GM12878 (cell line): ENCODE measurements at regions not wholly inside any gene's neighbourhood (a gene's known extent, or its start where the extent isn't known, plus 50 kb on each side); places are given as distances from the start of the nearest gene placed in this dataset.

Source experiments
- ATAC-seq: fragments of 200-7000 bp; cut with Tn5 transposase; 3 replicates; pipeline ENCODE4 v1.9.1; 2020; ENCODE audit warnings: mild to moderate bottlenecking, moderate library complexity
- BruUV-seq: library from RNA; stranded (reverse); fragments of 400-500 nt; replicated peaks from 2 replicates; lab custom pipeline; 2021; lab: Mats Ljungman, UMichigan
- CTCF ChIA-PET: fragments of 300-600 bp; sonication (Branson Sonifier 250); formaldehyde crosslinking; extraction: SDS; loops from one replicate; lab custom pipeline; 2021; ENCODE audit warnings: inconsistent platforms; lab: Yijun Ruan, JAX
- POLR2A ChIA-PET: fragments of 350-600 bp; formaldehyde crosslinking; extraction: SDS; loops from one replicate; lab custom pipeline; 2021; ENCODE audit warnings: inconsistent platforms; lab: Charles Lee
- RAD21 ChIA-PET: fragments of 300-600 bp; sonication (Branson Sonifier 250); formaldehyde crosslinking; loops from one replicate; lab custom pipeline; 2023; ENCODE audit warnings: antibody characterized with exemption; ENCODE audit not compliant: unreplicated experiment; lab: Charles Lee
- SMC1A ChIA-PET: fragments of 300-600 bp; sonication (Branson Sonifier 250); formaldehyde crosslinking; loops from one replicate; lab custom pipeline; 2023; ENCODE audit not compliant: unreplicated experiment, uncharacterized antibody; lab: Charles Lee
- DNase-seq: peaks from one replicate; pipeline ENCODE4 v3.0.0-alpha.2; 2011; ENCODE audit warnings: low read depth, low spot score
- FAIRE-seq: peaks from 3 replicates; lab custom pipeline; 2011; peaks lifted over from hg19 to GRCh38; lab: Jason Lieb, UNC
- H2AFZ ChIP-seq: 2 replicates; pipeline ENCODE4 v1.6.0; 2011; ENCODE audit warnings: low read depth, low read length, control low read depth; ENCODE audit not compliant: control insufficient read depth
- H3K27ac ChIP-seq: 2 replicates; pipeline ENCODE4 v1.5.1; 2011; ENCODE audit warnings: control low read depth; ENCODE audit not compliant: control insufficient read depth, insufficient read depth
- H3K27me3 ChIP-seq, 2 experiments: replicated peaks in 1 of 2; 2 replicates each; pipeline versions ENCODE4 v1.6.0 to v1.6.1; 2011; ENCODE audit warnings: low read length in 1 of 2; ENCODE audit not compliant: control insufficient read depth in 2 of 2, insufficient read depth in 2 of 2
- H3K36me3 ChIP-seq, 2 experiments: 2 replicates each; pipeline ENCODE4 v1.5.1; 2011; ENCODE audit warnings: low read length in 1 of 2; ENCODE audit not compliant: control insufficient read depth in 2 of 2, insufficient read depth in 2 of 2
- H3K4me1 ChIP-seq: 2 replicates; pipeline ENCODE4 v1.6.1; 2011; ENCODE audit warnings: mild to moderate bottlenecking, low read length, moderate library complexity, mixed read lengths; ENCODE audit not compliant: control insufficient read depth, insufficient read depth
- H3K4me2 ChIP-seq: 2 replicates; pipeline ENCODE4 v1.6.0; 2011; ENCODE audit warnings: control low read depth; ENCODE audit not compliant: control insufficient read depth, insufficient read depth
- H3K4me3 ChIP-seq: fragments of 200-600 bp; sonication (generic); 2 replicates; pipeline ENCODE4 v1.5.1; 2016
- H3K79me2 ChIP-seq: 2 replicates; pipeline ENCODE4 v1.6.0; 2011; ENCODE audit warnings: low read length; ENCODE audit not compliant: control insufficient read depth, insufficient read depth
- H3K9ac ChIP-seq: 2 replicates; pipeline ENCODE4 v1.8.0; 2011; ENCODE audit warnings: low read length, control low read depth, mixed read lengths; ENCODE audit not compliant: control insufficient read depth, insufficient read depth
- H3K9me3 ChIP-seq: replicated peaks from 3 replicates; pipeline ENCODE4 v1.5.1; 2011; ENCODE audit warnings: mild to moderate bottlenecking, low read length; ENCODE audit not compliant: control insufficient read depth, insufficient read depth
- H4K20me1 ChIP-seq: 2 replicates; pipeline ENCODE4 v1.6.0; 2011; ENCODE audit not compliant: control insufficient read depth, insufficient read depth
- BACH1 ChIP-seq: fragments of 450-650 bp; IDR thresholded peaks from 2 replicates; pipeline ENCODE4 v1.6.1; 2017; ENCODE audit warnings: mild to moderate bottlenecking, borderline replicate concordance
- BHLHE40 ChIP-seq, 2 experiments: fragments of 450-650 bp in 1 of 2; IDR thresholded peaks; 2 replicates each; pipeline ENCODE4 v1.6.1; 2011 to 2017; ENCODE audit warnings: low read depth in 2 of 2, borderline replicate concordance in 1 of 2, improper control_type of control experiment in 1 of 2, low read length in 1 of 2, mild to moderate bottlenecking in 1 of 2
- CBFB ChIP-seq: IDR thresholded peaks from 2 replicates; pipeline ENCODE4 v1.6.1; 2016; ENCODE audit warnings: antibody characterized with exemption, low read depth
- DPF2 ChIP-seq: fragments of 450-650 bp; IDR thresholded peaks from 2 replicates; pipeline ENCODE4 v1.6.1; 2017; ENCODE audit warnings: mild to moderate bottlenecking
- HDGF ChIP-seq: fragments of 450-650 bp; IDR thresholded peaks from 2 replicates; pipeline ENCODE4 v1.6.1; 2016; ENCODE audit warnings: antibody characterized with exemption
- IKZF1 ChIP-seq: fragments of 450-650 bp; conservative IDR thresholded peaks from 2 replicates; pipeline ENCODE4 v1.6.1; 2017; ENCODE audit warnings: antibody characterized with exemption, mild to moderate bottlenecking
- IKZF2 ChIP-seq, 2 experiments: fragments of 450-650 bp; IDR thresholded peaks; 2 replicates each; pipeline ENCODE4 v1.6.1; 2017; ENCODE audit warnings: mild to moderate bottlenecking in 2 of 2, moderate library complexity in 2 of 2
- KLF5 ChIP-seq: fragments of 450-650 bp; IDR thresholded peaks from 2 replicates; pipeline ENCODE4 v1.6.1; 2014; ENCODE audit warnings: mild to moderate bottlenecking; ENCODE audit not compliant: partially characterized antibody
- MEF2B ChIP-seq: fragments of 450-650 bp; IDR thresholded peaks from 2 replicates; pipeline ENCODE4 v1.6.1; 2018; ENCODE audit warnings: mild to moderate bottlenecking, moderate library complexity; ENCODE audit not compliant: partially characterized antibody, poor library complexity, severe bottlenecking
- NRF1 ChIP-seq: conservative IDR thresholded peaks from 2 replicates; pipeline ENCODE4 v1.6.1; 2011; ENCODE audit warnings: mild to moderate bottlenecking, low read depth, low read length, improper control_type of control experiment
- SIN3A ChIP-seq: IDR thresholded peaks from 2 replicates; pipeline ENCODE4 v1.6.1; 2012; ENCODE audit warnings: low read depth, low read length, improper control_type of control experiment
- ZBED1 ChIP-seq: IDR thresholded peaks from 2 replicates; pipeline ENCODE4 v1.6.1; 2016; ENCODE audit warnings: borderline replicate concordance
- WGBS: methylation state at CpG from one replicate; pipeline ENCODE4 v1.1.6; 2016; ENCODE audit warnings: low lambda C conversion rate; ENCODE audit not compliant: insufficient replicate concordance, insufficient coverage; ENCODE audit errors: missing lambda C conversion rate; 5-methylcytosine and 5-hydroxymethylcytosine counted together
- in situ Hi-C: fragments of 300-500 bp; cut with MboI; formaldehyde crosslinking; loops from 9 replicates; pipeline ENCODE4 v1.14.3; 2018; ENCODE audit warnings: mixed read lengths
- intact Hi-C: fragments of 100-400 bp; cut with micrococcal nuclease; formaldehyde crosslinking; loops from one replicate; pipeline ENCODE4 v1.14.2; 2022; ENCODE audit not compliant: unreplicated experiment
- TF ChIP-seq, protein P1 (sequence below): IDR thresholded peaks from 2 replicates; pipeline ENCODE4 v1.6.1; 2011; ENCODE audit warnings: low read depth, mild to moderate bottlenecking, low read length, moderate library complexity, borderline replicate concordance; ENCODE audit errors: extremely low read depth
- TF ChIP-seq, protein P2 (sequence below): fragments of 450-650 bp; IDR thresholded peaks from 2 replicates; pipeline ENCODE4 v1.6.1; 2018; ENCODE audit warnings: borderline replicate concordance, mild to moderate bottlenecking; ENCODE audit not compliant: partially characterized antibody
- TF ChIP-seq, protein P3 (sequence below): fragments of 450-650 bp; IDR thresholded peaks from 2 replicates; pipeline ENCODE4 v1.6.1; 2017; ENCODE audit warnings: mild to moderate bottlenecking, low read depth, inconsistent platforms; ENCODE audit not compliant: poor library complexity, severe bottlenecking

DNA sequence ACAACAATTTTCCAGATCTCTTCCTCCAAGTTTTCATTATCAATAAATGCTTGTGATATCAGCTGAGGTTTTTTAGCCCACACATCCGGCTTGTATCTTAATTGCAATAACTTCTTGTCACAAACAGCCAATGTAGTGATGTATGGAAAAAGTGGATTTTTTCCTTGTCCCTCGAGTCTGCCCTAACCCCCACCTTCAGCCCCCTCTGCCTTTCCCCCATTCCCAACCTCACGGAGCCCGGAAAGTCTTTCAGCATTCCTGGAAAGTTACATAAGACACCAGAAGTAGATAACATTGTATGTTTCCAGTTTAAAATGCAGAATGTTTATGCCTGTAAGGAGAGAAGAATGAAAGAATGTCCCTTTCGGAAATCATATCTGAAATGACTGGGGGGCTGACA is 179.2 kb upstream of the PHACTR1 start:
- Histone ChIP-seq H3K36me3 (no peaks in the 10 kb centered on the region), H3K4me3 (no peak overlapping the region), H3K27me3 (peaks cover 0 to 2% of the 10 kb centered on the region in 2 experiments; a peak in 1 of 4 replicates), H3K4me2 (no peak overlapping the region), H3K9ac (no peak overlapping the region), H3K4me1 (no peaks in the 10 kb centered on the region), H3K9me3 (no peaks in the 10 kb centered on the region; the same call in 2 of the 3 replicates), H3K79me2 (no peaks in the 10 kb centered on the region), H3K27ac (no peak overlapping the region), H2AFZ (no peak overlapping the region), H4K20me1 (no peaks in the 10 kb centered on the region)
- no TSS peak for BruUV-seq
- FAIRE-seq (no peak), DNase-seq (no peak), ATAC-seq (no peak)
- ChIA-PET RAD21 (no interaction called here), CTCF (no interaction called here), POLR2A (no interaction called here), SMC1A (no interaction called here)
- in situ Hi-C loops (no loop called here), intact Hi-C loops (no loop called here)
- TF ChIP-seq, protein P1, sequence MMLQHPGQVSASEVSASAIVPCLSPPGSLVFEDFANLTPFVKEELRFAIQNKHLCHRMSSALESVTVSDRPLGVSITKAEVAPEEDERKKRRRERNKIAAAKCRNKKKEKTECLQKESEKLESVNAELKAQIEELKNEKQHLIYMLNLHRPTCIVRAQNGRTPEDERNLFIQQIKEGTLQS: no peak
- TF ChIP-seq SIN3A (no peak), DPF2 (no peak), BACH1 (no peak), BHLHE40 (IDR thresholded peaks at IDR 0.05; ENCODE audit: borderline replicate concordance in 1 of 2, low read depth in 2 of 2, low read length in 1 of 2) (no peak), ZBED1 (no peak), IKZF2 (IDR thresholded peaks at IDR 0.05) (no peak), KLF5 (no peak), MEF2B (no peak), IKZF1 (no peak), HDGF (no peak), NRF1 (no peak), CBFB (no peak)
- TF ChIP-seq, protein P2, sequence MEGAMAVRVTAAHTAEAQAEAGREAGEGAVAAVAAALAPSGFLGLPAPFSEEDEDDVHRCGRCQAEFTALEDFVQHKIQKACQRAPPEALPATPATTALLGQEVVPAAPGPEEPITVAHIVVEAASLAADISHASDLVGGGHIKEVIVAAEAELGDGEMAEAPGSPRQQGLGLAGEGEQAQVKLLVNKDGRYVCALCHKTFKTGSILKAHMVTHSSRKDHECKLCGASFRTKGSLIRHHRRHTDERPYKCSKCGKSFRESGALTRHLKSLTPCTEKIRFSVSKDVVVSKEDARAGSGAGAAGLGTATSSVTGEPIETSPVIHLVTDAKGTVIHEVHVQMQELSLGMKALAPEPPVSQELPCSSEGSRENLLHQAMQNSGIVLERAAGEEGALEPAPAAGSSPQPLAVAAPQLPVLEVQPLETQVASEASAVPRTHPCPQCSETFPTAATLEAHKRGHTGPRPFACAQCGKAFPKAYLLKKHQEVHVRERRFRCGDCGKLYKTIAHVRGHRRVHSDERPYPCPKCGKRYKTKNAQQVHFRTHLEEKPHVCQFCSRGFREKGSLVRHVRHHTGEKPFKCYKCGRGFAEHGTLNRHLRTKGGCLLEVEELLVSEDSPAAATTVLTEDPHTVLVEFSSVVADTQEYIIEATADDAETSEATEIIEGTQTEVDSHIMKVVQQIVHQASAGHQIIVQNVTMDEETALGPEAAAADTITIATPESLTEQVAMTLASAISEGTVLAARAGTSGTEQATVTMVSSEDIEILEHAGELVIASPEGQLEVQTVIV: no peak
- TF ChIP-seq, protein P3, sequence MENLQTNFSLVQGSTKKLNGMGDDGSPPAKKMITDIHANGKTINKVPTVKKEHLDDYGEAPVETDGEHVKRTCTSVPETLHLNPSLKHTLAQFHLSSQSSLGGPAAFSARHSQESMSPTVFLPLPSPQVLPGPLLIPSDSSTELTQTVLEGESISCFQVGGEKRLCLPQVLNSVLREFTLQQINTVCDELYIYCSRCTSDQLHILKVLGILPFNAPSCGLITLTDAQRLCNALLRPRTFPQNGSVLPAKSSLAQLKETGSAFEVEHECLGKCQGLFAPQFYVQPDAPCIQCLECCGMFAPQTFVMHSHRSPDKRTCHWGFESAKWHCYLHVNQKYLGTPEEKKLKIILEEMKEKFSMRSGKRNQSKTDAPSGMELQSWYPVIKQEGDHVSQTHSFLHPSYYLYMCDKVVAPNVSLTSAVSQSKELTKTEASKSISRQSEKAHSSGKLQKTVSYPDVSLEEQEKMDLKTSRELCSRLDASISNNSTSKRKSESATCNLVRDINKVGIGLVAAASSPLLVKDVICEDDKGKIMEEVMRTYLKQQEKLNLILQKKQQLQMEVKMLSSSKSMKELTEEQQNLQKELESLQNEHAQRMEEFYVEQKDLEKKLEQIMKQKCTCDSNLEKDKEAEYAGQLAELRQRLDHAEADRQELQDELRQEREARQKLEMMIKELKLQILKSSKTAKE: no peak
- WGBS: 30% methylated on average over 5 of the region's 5 CpGs
